ENCODE measurements at regions not wholly inside any gene's neighbourhood (a gene's known extent, or its start where the extent isn't known, plus 50 kb on each side); places are given as distances from the start of the nearest gene placed in this dataset.

- DNase-seq, result no peak
Measured at GRCh38 chr7:25906003-25906402, 246.0 kb upstream of the NFE2L3 start.

- DNase-seq, result no peak
Measured at GRCh38 chr7:25906760-25907159, 245.2 kb upstream of the NFE2L3 start.

GRCh38 chr7:25907214-25907613, 244.8 kb upstream of the NFE2L3 start:
- DNase-seq, result no peak

DNA sequence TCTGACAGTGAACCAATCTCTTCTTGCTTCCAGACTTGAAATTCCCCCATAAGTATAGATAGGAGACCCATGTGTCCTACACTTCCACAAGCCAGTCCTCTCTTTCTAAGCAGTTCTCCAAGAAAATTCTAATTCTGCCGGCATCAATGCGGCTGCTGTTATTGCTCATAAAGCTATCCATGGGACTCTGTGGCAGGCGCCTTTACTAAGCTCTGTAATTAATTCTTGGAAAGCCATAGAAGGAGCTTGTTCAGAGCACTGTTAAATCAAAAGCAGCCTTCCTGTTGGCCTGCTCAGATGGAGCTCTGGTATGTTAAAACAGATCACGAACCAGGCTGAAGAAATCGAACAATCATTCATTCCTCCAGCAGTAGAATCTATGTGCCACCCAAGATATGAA, 244.3 kb upstream of the NFE2L3 start:
- DNase-seq, result no peak

DNA sequence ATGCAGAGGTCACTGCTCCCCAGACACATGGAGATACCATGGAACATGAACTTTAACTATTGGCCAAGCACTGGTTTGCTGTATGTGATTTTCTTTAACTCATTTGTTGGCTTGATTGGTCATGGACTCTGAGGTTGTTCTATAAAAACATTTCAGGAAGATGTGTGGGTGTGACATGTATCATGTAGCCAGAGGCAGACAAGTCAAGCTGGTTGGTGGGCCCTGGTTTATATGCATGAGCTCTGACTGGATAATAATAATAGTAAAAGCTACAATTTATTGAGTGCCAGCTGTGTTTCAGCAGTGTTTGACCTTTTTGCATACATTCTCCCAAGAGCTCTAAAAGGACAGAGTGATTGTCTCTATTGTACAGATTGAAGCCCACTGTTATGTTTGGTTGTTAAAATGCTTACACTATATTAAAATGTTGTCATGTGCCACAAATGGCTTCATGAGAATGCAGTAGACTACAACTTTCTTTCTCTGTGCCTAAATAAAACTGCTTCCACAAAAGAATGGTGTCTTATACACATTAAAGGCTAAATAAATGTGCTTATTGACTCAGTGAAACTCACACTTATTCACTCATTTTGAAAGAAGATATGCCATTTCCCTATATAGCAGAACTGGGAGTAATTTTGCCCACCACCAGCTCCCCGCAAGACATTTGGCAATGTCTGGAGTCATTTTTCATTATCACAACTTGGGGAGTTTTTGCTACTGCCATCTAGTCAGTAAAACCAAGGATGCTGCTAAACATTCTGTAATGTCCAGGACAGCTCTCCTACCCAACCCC, 243.6 kb upstream of the NFE2L3 start:
- no peak for DNase-seq

DNA sequence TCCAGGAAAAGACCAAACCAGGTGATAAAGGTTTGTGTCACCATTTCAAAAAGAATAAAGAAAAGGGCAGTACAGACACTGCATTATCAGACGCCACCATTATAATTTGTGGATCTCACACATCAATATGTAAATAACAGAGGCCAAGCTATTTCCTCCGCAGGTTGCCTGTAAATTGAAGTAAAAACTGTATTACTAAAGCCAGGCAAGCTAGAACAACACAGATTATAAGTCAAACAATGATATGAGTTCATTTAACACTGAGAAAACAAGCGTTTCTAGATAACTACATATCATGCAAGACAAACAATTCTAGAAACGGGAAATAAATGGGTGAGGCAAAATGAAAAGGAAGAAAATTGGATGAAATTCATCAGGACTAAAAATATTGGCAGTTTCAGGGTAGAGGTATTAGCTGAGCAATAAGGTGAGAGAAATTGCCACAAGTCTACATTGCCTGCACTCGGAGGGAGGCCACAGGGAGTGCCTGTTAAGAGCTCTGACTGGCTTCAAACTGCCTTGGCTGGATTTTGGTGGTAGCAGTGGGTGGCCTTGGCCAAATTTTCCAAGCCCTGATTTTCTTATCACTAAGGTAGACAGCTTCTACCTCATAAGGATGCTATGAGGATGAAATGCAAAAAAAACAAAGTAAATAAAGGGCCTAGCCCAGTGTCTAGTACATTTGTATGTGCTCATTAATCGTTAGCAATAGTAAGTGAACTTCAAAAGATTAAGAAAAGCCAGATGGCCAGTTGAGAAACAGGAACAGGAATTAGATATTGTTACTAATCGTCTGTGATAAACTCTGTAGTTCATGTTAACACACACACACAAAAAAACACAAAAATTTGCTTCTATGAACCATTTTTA, 240.0 kb upstream of the NFE2L3 start:
- no peak for DNase-seq

- no peak for DNase-seq
Measured at GRCh38 chr7:25913598-25914224, 238.3 kb upstream of the NFE2L3 start.

GRCh38 chr7:25918731-25919130, 233.3 kb upstream of the NFE2L3 start:
- DNase-seq, result no peak

DNA sequence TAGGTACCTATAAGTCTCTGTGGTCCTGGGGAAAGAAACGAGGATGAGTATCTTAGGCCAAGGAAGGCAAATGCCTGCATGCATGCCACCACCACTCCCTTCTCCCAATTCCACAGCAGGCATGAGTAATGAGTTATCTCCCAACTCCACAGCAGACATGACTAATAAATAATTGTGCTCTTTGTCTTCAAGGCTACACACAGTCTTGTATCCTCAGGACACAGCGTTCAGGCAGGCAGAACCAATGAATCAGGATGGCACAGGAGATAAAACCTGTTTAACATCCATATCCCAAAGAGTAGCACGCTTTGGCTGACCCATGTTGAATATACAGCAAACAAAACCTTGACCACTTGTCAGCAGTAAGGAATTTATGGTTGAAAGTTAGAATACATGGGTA, 229.7 kb upstream of the NFE2L3 start:
- DNase-seq, result no peak

DNA sequence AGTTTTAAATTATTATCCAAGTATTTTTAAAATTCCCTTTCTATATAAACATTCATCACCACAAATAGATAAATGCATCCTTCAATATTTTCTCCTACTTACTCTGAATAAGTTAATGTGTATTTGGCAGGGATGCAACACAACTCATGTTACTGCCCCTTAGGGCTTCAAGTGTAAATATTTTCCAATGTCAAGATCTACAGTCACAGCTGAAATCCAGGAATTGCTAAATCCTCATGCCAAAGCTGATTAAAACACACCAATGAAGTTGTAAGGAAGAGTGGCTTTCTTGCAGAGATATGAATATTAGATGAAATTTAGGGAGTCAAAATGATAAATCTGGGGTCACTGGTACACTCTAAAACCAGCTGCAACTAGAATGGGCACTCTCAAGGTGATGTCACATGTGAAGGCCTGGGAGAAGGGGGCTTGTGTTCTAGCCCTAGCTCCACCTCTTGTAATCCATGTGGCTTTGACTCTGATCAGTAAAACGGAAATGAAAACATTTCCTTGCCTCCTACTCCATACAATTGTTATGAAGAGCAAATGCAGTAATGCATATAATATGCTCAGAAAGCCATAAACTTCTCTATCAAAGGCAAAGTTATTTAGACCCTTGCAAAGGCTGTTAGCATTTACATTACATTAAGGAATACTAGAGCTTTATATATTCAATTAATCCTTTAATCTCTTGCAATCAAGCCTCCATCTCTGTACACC, 228.1 kb upstream of the NFE2L3 start:
- DNase-seq, result no peak

GRCh38 chr7:25926009-25926408, 226.0 kb upstream of the NFE2L3 start:
- DNase-seq, result no peak

- DNase-seq, result no peak
Measured at GRCh38 chr7:25926451-25926850, 225.5 kb upstream of the NFE2L3 start.

DNA sequence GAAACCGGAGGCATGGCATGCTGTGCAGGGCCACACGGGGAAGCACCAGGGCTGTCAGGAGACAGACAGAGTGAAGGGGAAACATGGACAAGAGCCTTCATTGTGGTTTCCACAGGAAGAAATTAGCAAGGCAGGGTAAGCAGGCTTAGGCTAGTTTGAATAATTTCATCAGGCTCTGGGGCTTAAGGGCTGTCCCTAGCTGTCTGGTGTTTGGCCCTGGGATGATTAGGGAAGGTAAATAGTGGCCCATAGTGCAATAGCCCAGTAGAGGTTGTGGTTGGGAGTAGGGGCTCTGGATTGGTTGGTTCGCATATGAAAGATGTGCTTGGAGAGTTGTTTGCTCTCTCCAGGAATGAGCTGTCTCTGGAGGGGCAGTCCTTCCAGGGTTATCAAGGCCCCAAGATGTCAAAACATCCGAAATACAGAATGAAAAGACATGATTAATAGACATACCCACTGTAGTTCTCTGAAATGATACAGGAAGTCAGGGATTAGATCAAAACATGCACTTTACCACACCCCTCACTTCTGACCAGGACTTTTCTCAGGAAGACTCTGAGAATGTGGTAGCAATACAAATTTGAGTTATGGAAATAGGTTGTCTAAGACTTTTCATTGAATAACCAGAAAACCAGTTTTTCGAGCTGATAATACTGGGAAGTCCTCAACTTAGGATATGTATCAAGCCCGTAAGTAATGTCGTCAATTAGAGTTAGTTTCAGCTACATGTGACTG, 224.9 kb upstream of the NFE2L3 start:
- DNase-seq, result no peak

DNA sequence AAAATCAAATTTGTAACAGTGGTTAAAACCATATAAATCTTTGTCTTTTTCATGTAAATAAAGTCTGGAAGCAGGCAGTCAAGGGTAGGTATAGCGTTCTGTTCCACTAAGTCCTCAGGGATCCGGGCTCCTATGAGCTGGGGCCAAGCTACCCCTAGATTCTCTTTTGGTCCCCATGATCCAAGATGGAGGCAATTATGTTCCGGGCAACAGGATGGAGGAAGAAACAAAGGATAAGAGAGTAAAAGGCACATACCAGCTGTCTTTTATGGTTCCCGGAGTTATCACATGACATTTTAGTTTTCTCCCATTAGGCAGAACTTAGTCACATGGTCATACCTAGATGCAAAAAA, 224.4 kb upstream of the NFE2L3 start:
- no peak for DNase-seq

- DNase-seq, result no peak
Measured at GRCh38 chr7:25928549-25929330, 223.3 kb upstream of the NFE2L3 start.

GRCh38 chr7:25929448-25929847, 222.6 kb upstream of the NFE2L3 start:
- no peak for DNase-seq

DNA sequence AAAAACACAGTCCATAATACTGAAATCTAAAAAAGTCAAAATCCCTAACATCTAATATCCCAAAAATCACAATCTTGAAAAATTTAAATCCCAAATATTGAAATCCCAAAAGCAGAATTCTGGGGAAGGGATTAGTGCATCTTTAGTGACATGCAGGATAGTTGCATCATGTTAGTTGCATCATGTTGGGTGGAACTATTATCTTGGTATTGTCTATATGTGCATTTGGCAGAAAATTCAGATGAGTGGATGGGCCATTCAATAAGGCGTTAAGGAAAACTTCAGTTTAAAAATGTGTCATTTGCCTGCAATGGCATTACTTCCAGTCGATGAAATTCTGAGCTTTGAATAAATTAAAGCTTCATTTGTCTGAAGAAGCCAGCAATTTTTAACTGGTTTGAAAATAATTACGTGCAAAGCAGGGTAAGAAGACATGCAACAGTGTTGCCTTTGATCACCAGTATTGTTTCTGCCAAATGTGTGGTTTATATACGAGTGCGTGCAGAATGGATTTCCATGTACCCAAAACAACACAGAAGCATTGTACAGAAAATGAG, 221.4 kb upstream of the NFE2L3 start:
- DNase-seq, result no peak

GRCh38 chr7:25931156-25931555, 220.8 kb upstream of the NFE2L3 start:
- DNase-seq, result no peak

GRCh38 chr7:25933921-25934320, 218.1 kb upstream of the NFE2L3 start:
- DNase-seq, result no peak

- no peak for DNase-seq
Measured at GRCh38 chr7:25940086-25940906, 211.7 kb upstream of the NFE2L3 start.

Data from stimulated activated CD4-positive, alpha-beta T cell treated with anti-CD3 and anti-CD28 coated beads, Interleukin-2, amount 100 ng/mL, for 48 hours (primary cell).